Sigmoid colon (tissue), 6 donors: ENCODE measurements at regions not wholly inside any gene's neighbourhood (a gene's known extent, or its start where the extent isn't known, plus 50 kb on each side); places are given as distances from the start of the nearest gene placed in this dataset.

ENCODE experiments used
- DNase-seq: peaks from one replicate; pipeline ENCODE4 v3.0.0-alpha.2; 2019
- H3K27ac ChIP-seq, 4 donors: fragments of 200-600 bp; sonication (generic); one replicate each; pipeline ENCODE4 v1.5.1; 2016 to 2019; ENCODE audit warnings: mild to moderate bottlenecking in 1 of 4
- H3K27me3 ChIP-seq, 3 donors: fragments of 200-600 bp; sonication (generic); one replicate each; pipeline ENCODE4 v1.5.1; 2019; ENCODE audit warnings: mild to moderate bottlenecking in 1 of 3
- H3K36me3 ChIP-seq, 4 donors: fragments of 200-600 bp; sonication (generic); one replicate each; pipeline ENCODE4 v1.5.1; 2016 to 2019
- H3K4me1 ChIP-seq, 4 donors: fragments of 200-600 bp; sonication (generic); one replicate each; pipeline ENCODE4 v1.5.1; 2017 to 2019
- H3K4me3 ChIP-seq, 4 donors: fragments of 200-600 bp; sonication (generic); one replicate each; pipeline ENCODE4 v1.5.1; 2017 to 2019; ENCODE audit warnings: mild to moderate bottlenecking in 2 of 4, moderate library complexity in 1 of 4
- H3K9me3 ChIP-seq, 4 donors: fragments of 200-600 bp in 3 of 4; sonication (generic) in 3 of 4; one replicate each; pipeline versions ENCODE4 v1.5.1 to v1.6.1; 2013 to 2019
- EP300 ChIP-seq, 4 donors: sonication (generic); formaldehyde crosslinking; IDR thresholded peaks; one replicate each; pipeline ENCODE4 v1.6.1; 2017; ENCODE audit warnings: antibody characterized with exemption in 4 of 4
- POLR2A ChIP-seq, 2 donors: fragments of 450-650 bp; IDR thresholded peaks; one replicate each; pipeline ENCODE4 v1.6.1; 2016; ENCODE audit warnings: antibody characterized with exemption in 2 of 2, mild to moderate bottlenecking in 2 of 2, moderate library complexity in 2 of 2
- POLR2AphosphoS5 ChIP-seq, 4 donors: sonication (generic); formaldehyde crosslinking; IDR thresholded peaks; one replicate each; pipeline ENCODE4 v1.6.1; 2017; ENCODE audit warnings: antibody characterized with exemption in 4 of 4
- WGBS, 2 donors: extraction: QIAGEN DNeasy Blood & Tissue Kit; methylation state at CpG; one replicate each; pipeline ENCODE4 v1.1.7; 2013; 5-methylcytosine and 5-hydroxymethylcytosine counted together
- intact Hi-C: fragments of 100-400 bp; cut with DNase I; formaldehyde crosslinking; loops from one replicate; pipeline ENCODE4 v1.15.1; 2023
- TF ChIP-seq, protein P1 (sequence below), 4 experiments: fragments of 450-650 bp in 3 of 4; fragments of 200-600 bp in 1 of 4; IDR thresholded peaks; one replicate each; pipeline ENCODE4 v1.5.1; 2016 to 2019; ENCODE audit warnings: antibody characterized with exemption in 4 of 4, mild to moderate bottlenecking in 3 of 4, moderate library complexity in 2 of 4
- donor health status: healthy with polysubstance abuse.
- donor health status: healthy.

DNA sequence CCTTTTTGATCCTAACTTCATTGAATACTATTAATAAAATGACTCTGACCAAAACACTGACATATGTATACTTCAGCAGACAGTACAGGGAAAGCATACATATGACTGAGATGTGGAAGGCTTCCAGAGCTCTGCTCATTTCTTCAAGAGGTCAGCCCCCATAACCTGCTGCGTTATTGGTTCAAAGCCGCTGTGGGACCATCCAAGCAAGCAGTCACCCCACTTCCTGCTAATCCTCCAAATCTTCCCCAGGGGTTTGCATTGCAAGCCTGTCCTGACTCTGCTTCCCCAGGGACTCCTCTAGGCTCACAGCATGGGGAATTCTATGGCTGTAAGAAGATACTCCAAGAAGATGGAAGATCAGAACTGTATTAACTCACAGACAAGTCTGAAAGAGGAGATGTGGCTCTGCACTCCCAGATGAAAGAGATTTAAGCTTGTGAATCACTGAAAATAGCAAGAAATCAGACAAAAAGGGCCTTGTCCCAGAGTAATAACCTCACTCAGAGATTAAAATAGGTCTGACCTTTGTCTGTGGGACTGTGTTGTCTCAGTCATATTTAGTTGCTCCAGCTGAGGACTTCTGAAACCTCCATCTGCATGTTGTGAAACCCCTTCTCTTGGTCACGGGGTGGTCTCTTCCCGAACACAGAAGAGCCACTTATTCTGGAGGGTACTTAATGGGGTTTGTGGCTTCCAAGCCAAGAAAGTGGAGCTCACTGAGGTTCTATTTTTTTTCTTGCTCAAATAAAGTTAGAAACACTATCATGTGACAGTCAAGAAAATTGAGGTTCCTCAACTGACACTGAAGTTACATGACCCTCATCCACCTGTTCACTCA lies 101.5 kb upstream of the MARCKS start:
- no peak overlapping the region for H3K4me3 ChIP-seq
- H3K27ac ChIP-seq, result peak overlapping the region in 1 of 4 donors; percentile 12
- no peaks in the 10 kb centered on the region for H3K9me3 ChIP-seq
- intact Hi-C loops, result no loop called here
- no peak for TF ChIP-seq EP300 (IDR thresholded peaks at IDR 0.05)
- H3K36me3 ChIP-seq, result no peaks in the 10 kb centered on the region
- 75 to 94% methylated on average over 4 of the region's 4 CpGs for WGBS, 2 donors
- no peaks in the 10 kb centered on the region for H3K27me3 ChIP-seq
- H3K4me1 ChIP-seq, result no peaks in the 10 kb centered on the region
- DNase-seq, result no peak

DNA sequence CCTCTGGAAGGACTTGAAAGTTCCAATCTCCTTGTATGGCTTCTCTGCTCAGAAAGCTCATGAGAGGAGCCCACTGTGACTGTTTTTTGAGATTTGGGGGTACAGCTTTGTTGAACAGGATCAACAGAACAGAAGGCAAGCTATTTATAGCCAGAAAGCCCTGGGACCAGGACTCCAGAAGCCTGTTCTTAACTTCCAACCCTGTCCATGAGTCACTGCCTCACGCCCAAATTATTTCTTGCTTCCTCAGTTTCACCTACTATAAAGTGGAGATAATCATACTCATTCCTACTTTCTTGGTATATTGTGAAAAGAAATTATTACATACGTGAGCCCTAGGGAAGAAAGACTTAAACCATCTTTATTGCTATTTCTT lies 100.9 kb upstream of the MARCKS start:
- TF ChIP-seq EP300 (IDR thresholded peaks at IDR 0.05), result no peak
- no peak for TF ChIP-seq POLR2AphosphoS5 (IDR thresholded peaks at IDR 0.05)
- TF ChIP-seq, protein P1, sequence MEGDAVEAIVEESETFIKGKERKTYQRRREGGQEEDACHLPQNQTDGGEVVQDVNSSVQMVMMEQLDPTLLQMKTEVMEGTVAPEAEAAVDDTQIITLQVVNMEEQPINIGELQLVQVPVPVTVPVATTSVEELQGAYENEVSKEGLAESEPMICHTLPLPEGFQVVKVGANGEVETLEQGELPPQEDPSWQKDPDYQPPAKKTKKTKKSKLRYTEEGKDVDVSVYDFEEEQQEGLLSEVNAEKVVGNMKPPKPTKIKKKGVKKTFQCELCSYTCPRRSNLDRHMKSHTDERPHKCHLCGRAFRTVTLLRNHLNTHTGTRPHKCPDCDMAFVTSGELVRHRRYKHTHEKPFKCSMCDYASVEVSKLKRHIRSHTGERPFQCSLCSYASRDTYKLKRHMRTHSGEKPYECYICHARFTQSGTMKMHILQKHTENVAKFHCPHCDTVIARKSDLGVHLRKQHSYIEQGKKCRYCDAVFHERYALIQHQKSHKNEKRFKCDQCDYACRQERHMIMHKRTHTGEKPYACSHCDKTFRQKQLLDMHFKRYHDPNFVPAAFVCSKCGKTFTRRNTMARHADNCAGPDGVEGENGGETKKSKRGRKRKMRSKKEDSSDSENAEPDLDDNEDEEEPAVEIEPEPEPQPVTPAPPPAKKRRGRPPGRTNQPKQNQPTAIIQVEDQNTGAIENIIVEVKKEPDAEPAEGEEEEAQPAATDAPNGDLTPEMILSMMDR (IDR thresholded peaks at IDR 0.05), result no peak
- TF ChIP-seq POLR2A (IDR thresholded peaks at IDR 0.05), result no peak

DNA sequence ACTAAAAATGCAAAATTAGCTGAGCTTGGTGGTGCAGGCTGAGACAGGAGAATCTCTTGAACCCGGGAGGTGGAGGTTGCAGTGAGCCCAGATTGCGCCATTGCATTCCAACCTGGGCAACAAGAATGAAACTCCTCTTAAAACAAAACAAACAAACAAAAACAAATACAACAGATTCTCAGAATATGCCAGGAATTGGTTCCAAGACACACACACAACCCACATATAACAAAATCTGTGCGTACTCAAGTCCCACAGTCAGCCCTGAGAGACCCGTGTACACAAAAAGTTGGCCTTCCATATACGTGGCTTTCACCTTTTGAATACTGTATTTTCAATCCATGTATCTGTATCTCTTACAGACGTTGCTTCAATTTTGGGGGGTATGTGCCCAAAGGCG lies 98.9 kb upstream of the MARCKS start:
- Histone ChIP-seq H3K4me3 (no peak overlapping the region), H3K27ac (no peak overlapping the region), H3K9me3 (no peaks in the 10 kb centered on the region), H3K27me3 (no peaks in the 10 kb centered on the region), H3K4me1 (no peaks in the 10 kb centered on the region), H3K36me3 (no peaks in the 10 kb centered on the region)
- 81 to 95% methylated on average over 7 of the region's 7 CpGs for WGBS, 2 donors
- intact Hi-C loops, result no loop called here
- DNase-seq, result no peak
- TF ChIP-seq, protein P1 (IDR thresholded peaks at IDR 0.05), result no peak
- TF ChIP-seq POLR2AphosphoS5 (IDR thresholded peaks at IDR 0.05), result no peak
- no peak for TF ChIP-seq POLR2A (IDR thresholded peaks at IDR 0.05)
- TF ChIP-seq EP300 (IDR thresholded peaks at IDR 0.05), result no peak

More for the DNA sequence above, 100.9 kb upstream of the MARCKS start:
- 94 to 96% methylated on average over 2 of the region's 2 CpGs for WGBS, 2 donors
- intact Hi-C loops, result no loop called here
- no peaks in the 10 kb centered on the region for H3K9me3 ChIP-seq
- no peak overlapping the region for H3K4me3 ChIP-seq
- no peak for DNase-seq
- H3K27me3 ChIP-seq, result no peaks in the 10 kb centered on the region
- H3K4me1 ChIP-seq, result no peaks in the 10 kb centered on the region
- no peak overlapping the region for H3K27ac ChIP-seq
- no peaks in the 10 kb centered on the region for H3K36me3 ChIP-seq

DNA sequence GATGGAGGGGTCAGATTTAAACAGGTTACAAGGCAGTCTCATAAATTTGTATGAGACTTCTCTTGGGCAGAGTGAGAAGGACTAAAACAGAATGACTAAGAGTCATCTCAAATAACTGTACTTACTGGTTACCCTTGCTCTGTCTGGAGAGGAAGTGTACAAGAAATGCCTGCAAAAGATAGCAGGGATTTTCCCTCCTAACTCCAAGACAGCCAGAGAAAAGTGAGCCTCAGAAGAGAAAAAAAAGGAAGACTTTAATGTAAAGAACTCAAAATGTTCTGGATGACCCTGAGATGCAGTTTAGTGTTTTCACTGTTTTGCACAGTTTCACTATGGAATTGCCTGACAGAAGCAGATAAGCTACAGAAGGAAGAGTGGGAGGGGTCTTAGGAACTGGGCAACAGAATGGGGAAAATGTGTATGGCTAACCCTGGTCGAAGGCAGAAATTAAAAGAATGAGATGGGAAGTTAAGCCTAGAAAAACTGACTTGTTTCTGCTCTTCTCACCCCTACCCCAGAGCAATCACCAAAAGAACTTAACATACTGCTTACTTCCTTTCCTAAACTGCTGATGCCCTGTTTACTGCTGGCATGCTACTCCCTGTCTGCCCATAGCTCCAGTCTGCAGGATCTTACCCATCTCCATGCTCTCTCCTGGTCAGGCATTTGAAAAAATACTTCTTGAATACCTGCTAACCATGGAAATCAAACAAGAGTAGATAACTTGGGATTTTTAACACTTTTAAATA lies 98.1 kb upstream of the MARCKS start:
- Histone ChIP-seq H3K4me1 (no peaks in the 10 kb centered on the region), H3K27ac (no peak overlapping the region), H3K27me3 (no peaks in the 10 kb centered on the region), H3K36me3 (no peaks in the 10 kb centered on the region), H3K9me3 (no peaks in the 10 kb centered on the region), H3K4me3 (no peak overlapping the region)
- DNase-seq, result no peak
- intact Hi-C loops, result no loop called here
- TF ChIP-seq EP300 (IDR thresholded peaks at IDR 0.05) (no peak), POLR2AphosphoS5 (IDR thresholded peaks at IDR 0.05) (no peak), POLR2A (IDR thresholded peaks at IDR 0.05) (no peak)
- TF ChIP-seq, protein P1 (IDR thresholded peaks at IDR 0.05), result no peak
- 42 to 87% methylated on average over 1 of the region's 1 CpG for WGBS, 2 donors

DNA sequence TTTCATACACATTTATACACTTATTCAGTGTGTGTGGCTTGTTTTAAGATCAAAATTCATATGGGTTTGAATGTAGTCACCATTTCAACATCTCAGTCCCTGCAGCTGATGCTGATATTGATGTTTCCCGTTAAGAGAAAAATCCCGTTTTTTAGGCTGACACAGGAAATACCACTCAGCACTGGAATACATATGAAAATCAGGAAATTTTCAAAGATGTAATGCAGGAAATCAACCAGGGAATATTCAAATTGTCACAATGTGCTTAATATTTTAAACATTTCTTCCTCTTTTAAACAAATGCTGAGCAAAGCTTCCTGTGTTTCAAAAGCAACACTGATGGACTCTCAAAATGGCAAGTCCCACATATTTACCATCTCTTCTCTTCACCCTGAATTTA lies 94.5 kb upstream of the MARCKS start:
- Histone ChIP-seq H3K4me1 (no peaks in the 10 kb centered on the region), H3K27me3 (no peaks in the 10 kb centered on the region), H3K27ac (no peak overlapping the region), H3K9me3 (no peaks in the 10 kb centered on the region), H3K4me3 (no peak overlapping the region), H3K36me3 (no peaks in the 10 kb centered on the region)
- 64 to 89% methylated on average over 2 of the region's 2 CpGs for WGBS, 2 donors
- no peak for DNase-seq
- intact Hi-C loops, result no loop called here
- TF ChIP-seq, protein P1 (IDR thresholded peaks at IDR 0.05), result no peak
- TF ChIP-seq POLR2A (IDR thresholded peaks at IDR 0.05) (no peak), POLR2AphosphoS5 (IDR thresholded peaks at IDR 0.05) (no peak), EP300 (IDR thresholded peaks at IDR 0.05) (no peak)
